T-helper 9 cell (primary cell): ENCODE measurements at regions not wholly inside any gene's neighbourhood (a gene's known extent, or its start where the extent isn't known, plus 50 kb on each side); places are given as distances from the start of the nearest gene placed in this dataset.

Experiments used
- DNase-seq: peaks from one replicate; pipeline ENCODE4 v3.0.0-alpha.2; 2020

DNA sequence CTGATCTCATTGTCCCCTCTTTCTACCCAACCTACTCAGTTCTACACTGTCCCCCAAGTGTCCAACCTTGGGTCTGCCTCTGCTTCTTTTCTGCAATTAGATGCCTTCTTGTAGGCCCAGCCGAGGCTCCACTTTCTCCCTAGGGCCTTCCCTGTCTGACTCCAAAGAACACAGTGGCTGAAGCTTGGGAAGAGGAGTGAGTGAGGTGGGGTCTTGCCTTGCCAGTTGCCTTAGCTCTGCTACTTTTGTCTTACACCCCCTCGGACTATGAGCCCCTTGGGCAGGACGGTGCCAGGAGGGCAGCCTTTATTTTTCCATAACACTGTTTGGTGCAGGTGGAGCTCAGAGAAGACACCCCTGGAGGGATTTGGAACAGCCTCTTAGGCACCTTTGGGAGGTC is 345.1 kb downstream of the CYP26B1 start:
- DNase-seq, result no peak

DNA sequence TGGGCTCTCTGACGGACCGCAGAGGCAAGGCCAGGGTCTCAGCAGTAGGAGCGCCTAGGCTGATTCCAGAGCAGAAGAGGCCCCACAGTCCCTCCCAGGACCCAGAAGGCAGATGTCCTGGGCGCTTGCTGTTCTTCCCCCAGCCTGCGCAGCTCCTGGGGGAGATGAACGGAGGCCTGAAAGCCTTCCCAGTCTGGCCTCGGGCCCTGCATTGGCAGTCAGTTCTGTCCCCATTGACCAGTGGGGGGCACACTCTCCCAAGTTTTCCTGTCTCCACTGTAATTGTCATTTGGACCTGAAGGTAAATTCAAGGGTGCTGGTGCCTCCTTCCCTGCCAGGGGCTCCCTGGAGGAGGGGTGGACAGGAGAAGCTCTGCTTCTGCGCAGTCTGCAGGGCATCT is 345.7 kb downstream of the CYP26B1 start:
- no peak for DNase-seq

DNA sequence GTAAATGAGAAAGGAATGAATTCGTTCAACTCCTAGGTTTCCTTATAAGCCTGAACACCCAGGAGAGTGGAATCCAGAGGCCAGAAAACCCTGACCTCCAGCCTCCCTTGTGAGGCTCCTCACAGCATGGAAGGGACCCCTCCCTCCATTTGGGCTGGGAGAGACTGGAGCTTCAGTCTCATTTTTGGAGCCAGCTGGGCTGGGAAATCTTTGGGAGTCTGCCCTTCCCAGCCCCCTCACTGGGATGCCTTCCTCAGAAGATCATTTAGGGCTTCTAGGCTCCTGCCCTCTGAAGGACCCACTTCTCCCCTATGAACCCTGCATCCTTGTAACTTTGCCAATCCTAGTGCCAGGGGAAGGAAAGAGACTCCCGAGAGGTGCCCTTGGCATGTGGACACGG is 346.1 kb downstream of the CYP26B1 start:
- no peak for DNase-seq

DNA sequence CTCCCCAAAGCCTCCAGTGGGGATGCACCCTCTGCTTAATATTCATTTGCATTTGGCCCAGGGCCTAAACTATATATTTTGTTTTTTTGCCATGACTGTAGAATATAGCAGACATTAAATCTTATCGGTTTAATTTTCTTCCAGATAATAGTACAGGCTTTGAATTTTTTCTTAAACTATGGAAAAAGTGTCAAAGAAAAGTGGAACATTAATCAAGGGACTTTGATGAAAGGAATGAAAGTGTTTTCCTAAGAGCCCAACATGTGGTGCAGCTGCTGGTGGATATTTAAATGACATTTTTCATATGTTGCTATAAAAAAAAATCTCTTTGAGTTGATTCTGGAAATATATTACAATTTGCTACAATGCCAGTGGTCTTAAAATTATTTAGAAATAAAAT is 346.8 kb downstream of the CYP26B1 start:
- no peak for DNase-seq

DNA sequence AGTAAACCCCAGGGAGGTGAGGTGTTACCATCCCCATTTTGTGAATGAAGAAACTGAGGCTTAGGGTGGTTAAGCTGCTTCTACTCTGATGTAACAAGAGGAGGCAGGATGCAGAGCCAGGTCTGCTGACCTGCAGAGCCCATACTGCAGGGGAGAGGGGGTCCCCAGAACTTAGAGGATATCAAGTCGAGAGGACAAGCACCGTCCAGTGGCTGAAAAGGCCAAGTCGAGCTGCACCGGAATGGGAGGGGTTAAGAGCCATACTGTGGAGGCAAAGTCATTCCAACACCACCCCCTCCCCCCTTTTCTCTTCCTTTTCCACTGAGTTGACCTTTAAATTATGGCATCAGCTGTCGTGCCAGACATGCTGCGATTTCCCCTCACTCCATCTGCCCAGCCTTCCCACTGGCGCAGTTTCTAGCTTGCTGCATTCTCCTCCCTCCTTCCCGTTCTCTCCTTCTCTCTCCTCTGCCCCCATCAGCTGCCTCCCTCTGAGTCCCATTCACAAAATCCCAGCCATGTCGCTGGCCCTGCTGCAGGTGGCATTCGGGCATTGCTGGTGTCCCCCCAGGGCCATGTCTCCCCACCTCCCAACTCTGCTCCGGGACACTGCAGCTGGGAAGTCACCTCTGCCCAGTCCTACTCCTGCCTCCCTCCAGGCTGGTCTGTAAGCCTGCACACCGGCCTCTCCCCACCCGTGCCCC is 346.9 kb downstream of the DYSF start:
- DNase-seq, result no peak

DNA sequence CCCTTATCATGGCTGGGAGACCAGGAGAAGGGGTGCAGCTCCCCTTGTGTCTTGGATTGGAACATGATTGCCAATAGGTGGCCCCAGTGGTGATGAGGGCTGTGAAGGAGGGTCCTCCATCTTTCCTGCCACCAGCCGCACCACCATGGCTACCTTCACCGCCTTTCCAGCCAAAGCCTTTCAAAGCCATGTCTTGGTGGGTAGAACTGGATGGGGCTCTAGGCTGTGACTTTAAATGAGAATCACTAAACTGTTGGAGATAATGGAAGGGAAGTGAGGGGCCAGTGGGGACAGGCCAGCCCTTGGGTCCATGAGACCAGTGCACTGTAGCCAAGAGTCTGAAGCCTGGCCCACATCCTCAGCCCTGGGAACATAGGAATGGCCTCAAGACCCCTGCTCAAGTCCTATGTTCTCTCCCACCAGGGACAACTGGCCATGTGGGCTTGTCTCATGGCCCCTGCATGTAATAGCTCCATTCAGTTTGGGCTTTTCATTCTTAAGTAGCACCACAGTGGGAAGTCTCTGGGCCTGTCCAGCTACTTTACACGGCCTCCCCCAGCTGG is 345.7 kb downstream of the DYSF start:
- no peak for DNase-seq

DNA sequence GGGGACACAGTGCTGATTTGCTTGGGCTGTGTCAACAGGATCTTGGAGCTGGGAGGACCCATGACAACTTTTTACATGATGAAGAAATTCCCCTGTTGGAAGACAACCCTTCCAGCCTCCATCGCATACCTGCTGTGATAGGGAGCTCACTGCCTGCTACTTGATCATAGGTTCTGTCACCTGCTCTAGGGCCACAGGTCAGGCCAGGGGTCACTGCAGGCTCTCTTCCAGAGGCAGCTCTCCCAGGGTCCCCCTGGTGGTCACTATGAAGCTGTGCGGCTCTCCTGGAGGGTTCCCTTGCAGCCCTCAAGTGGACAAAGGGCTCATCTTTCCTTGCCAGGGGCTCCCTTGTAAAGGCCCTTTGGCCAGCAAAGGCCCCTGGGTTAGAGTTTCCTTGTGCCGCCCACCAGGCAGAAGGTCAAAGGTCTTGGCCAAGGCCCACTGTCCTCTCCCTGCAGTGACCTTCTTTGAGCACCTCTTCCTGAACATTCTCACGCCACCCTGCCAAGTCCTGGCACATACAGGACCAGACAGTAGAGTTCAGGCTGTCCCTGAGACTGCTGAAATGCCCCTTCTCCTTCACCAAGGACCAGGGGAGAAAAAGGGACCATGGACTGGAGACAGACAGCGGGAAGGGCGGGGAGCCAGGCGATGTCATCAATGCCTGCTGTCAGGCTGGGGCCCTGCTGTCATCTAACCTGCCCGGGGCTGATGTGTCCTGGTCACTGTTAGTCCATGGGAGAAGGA is 345.1 kb downstream of the DYSF start:
- DNase-seq, result no peak

DNA sequence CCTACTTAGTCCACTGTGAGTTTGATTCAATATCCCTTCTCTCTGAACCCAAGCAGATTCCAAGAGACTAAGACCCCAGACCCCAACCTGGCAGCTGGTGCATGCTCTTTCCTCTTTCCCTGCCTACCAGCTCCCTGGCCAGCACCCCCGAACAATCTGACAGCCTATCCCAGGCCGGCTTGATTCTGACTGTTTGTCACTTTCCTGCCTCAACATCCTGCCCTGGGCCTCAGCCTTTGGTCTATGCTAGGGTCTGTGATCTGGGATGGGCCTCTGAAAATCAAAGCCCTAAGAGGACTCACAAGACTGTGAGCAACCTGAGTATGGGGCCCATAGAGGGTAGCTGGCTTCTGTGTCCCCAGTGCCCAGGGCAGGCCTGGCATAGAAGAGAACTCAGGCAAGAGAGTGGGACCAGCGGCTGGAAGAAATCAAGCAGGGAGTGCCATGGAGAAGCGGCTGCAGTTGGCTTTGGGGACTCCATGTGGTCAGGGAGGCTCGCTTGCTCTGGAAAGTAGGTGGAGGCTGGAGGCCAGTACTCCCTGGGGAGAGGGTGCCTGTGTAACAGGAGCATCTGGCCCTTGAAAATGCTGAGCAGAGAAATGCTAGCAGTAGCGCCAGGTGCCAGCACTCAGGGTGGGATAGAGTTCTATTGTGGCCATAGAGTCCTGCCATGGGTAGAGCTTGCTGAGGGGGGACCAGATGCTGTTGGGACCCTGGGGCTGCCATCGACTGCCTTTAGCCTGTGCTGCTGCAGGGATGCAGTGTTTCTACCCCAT is 343.9 kb downstream of the DYSF start:
- no peak for DNase-seq

DNA sequence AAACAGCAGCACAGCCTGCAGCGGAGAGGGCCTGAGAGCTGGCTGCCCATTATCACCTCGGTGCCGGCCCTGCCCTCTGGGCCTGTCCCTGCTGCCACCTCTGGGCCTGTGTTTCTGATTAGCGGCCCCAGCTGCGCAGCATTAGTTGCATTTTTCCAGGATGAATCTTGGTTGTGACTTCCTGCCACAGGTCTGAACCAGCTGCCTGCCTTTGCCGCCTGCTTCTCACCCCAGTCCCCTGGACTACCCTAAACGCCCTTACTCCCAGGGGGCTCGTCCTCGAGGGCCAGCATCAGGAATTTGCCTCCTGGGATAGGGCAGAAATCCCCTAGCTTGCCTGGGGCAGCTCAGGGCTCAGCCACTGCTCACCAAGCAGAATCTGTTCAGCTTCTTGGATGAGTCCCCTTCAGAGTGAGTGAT is 342.8 kb downstream of the DYSF start:
- DNase-seq, result no peak

DNA sequence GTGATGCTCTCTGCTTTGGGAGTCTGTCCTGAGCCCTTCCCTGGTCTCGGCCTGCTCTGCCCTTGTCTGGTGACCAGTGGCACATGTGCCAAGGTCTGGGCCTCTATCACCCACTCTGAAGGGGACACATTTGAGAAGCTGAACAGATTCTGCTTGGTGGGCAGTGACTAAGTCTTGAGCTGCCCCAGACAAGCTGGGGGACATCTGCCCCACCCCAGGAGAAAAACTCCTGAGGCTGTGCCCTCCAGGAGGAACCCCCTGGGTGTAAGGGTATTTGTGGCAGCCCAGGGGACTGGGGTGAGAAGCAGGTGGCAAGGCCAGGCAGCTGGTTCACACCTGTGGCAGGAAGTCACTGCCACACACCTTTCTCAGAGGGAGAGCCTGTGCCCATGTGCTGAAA is 342.1 kb downstream of the DYSF start:
- no peak for DNase-seq

DNA sequence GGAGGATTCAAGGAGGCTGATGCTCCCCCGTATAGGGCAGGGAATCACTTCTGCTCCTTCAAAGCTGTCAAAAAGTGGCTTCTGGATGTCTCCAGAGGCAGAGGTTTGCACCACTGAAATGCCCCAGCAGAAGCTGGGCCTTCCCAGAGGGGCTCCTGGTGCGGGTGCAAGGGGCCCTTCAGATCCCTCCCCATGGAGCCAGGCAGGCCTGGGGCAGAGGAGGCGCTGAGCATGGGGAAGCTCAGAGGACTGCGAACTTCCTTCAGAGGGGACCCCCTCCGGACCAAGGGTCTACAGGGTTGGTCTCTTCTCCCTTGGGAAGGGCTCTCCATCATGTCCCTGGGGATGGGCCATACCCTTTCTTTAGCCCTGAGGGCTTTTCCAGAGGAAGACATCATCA is 341.2 kb downstream of the DYSF start:
- no peak for DNase-seq

DNA sequence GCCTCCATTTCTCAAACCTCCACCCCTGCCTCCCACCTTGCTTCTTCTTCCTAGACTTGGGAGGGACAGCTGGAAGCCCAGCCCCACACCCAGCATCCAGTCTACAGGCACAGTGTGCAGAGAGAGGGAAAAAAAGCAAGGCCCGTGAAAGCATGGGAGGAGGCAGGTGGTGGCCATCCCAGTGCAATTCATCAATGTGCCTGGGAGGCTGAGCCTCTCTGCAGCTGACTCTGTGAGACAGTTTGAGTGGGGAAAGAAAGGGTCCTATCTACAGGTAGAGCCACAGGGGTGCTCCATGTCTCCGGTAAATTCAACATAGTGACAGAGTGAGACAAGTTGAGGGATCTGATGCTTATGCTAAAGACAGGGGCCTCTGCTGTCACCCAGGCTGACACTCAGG is 340.6 kb downstream of the DYSF start:
- no peak for DNase-seq

DNA sequence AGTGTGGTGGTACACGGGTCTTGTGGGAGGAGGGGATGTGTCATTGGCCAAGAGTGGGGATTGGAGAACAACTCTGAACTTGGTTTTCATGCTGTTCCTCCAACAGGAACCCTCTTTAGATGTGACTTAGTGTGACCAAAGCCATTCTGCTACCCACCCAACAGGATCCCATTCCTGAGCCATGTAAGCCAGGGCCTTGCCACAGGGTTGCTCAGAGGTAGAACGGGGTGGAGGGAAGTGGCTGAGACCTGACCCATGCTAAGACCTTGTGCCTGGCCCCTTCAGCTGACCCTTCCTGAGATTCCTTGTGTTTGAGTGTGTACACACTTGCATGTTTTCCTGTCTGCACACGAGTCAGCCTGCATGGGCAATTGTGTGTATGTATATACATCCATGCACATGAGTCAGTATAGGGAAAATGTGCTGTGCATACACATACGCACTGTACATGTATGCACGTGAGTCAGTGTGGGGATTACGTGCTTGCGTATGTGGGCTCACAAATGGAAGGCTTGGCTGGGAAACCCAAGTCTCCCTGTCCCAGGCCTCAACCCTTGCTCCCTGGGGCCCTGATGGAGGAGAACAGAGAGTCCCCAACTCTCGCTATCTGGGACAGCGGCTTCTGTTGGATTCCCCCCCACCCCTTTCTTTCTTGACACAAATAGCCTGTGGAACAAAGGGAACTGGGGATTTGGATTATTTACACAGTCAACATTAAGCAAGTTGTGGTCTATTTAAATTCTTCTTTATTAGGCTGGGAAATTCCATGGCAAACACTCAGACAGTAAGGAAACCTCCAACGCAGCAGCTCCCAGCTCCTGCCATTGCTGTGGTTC is 339.8 kb downstream of the DYSF start:
- no peak for DNase-seq

DNA sequence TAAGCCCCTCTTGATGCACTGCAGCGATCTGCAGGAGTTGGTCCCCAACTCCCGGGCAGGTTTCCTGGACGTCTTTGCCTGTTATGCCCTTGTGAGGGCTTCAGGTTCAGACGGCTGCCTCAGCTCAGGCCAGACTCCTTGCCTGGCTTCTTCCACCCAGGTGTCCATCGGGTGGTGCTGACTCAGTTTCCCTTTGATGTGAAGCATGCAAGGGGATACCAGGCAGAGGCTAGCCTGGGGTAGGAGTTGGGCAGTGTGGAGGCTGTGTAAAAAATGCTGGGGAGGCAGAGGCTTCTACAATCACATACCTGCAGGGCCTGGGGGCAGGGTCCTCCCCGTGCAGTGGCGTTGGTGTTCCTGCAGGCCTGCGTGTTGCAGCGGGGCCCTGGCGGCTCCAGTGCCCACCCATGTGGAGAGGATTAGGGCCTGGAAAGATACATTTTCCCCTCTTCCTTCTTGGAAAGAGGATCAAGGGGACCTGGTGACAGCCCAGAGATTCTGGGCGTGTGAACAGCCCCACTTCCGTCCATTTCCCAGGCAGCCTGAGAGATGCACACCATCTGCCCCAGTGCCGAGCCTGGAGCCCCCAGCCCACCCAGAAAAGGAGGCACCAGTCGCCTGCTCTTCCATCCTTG is 338.3 kb downstream of the DYSF start:
- no peak for DNase-seq

DNA sequence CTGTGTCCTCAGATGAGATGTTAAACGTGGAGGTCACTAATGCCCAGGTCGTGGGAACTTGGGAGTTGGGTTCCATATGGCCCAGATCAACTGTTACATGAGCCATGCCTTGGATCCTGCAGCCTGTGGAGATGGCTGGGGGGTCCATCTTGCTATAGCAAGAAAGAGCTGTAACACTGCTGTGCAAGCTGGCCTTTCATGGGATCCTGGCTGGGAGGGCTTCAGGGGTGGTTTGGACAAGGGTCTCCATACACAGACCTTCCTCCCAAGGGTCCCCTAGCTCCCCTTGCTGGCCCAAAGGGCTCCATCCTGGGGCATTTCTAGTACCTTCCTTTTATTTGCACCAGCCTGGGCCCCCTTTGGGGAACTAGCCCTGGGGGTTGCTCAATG is 337.7 kb downstream of the DYSF start:
- no peak for DNase-seq

DNA sequence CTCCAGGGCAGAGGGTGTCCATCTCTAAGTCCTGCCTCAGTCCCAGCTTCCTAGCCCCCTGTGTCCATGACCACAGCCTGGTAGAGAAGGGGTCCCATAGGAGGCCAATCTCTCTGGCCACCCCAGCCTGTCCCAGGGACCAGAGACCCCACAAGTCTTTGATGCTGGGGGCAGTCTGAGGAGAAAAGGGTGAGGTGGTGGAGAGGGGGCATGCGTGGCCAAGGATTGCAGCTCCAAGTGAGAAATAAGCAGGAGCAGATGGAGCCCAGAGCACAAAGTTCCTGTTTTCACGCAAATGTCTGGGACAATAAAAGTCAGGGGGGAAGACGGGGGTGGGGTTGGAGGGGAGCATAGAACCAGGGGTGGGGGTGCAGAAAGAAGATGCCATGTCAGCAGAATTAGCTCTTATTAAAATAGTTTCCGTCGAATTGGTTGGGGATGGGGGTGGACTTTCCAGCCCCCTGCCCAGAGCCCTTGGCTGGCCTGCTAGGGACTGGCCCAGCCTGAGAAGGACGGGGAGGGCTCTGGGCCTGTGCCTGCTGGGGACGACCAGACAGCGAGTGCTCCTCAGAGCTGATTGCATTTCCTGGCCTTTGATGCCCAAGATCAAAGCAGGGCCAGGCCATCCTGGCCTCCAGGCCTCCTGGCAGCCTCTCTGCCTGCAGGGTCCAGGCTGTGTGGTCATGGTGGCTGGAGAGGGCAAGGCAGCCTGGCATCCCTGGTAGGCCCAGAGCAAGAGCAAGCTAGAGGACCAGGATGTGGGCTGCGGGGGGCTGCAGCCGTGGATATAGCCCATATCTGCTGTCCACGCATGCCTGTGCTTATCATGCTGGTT is 337.1 kb downstream of the DYSF start:
- no peak for DNase-seq

DNA sequence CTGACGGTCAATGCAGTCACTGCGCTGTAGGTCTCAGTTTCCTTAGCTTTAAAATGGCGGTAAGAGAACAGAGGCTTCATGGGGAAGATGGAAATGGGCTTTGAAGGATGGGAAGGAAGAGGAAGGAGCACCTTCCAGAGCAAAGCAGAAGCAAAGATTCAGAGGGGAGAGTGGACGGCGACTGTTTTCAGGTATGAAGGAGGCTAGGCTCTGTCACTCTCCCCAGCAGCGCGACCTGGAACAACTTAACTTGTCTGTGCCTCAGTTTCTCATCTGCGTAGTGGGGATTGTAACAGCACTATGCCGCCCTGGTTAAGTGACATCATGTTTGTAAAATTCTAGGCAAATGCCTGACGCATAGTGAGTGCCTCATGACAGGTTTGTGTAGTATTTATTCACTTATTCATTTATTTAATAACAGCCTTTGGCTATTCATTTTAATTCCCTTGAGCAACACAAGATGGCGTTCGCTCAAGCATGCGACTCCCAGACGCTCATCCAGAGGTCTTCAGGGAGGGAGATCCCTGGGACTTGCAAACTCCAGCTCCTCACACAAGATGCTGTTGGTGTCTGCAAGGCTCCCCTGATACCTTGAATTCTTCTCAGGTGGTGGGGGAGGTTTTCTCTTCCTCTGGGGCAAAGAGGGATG is 336.3 kb downstream of the DYSF start:
- no peak for DNase-seq

DNA sequence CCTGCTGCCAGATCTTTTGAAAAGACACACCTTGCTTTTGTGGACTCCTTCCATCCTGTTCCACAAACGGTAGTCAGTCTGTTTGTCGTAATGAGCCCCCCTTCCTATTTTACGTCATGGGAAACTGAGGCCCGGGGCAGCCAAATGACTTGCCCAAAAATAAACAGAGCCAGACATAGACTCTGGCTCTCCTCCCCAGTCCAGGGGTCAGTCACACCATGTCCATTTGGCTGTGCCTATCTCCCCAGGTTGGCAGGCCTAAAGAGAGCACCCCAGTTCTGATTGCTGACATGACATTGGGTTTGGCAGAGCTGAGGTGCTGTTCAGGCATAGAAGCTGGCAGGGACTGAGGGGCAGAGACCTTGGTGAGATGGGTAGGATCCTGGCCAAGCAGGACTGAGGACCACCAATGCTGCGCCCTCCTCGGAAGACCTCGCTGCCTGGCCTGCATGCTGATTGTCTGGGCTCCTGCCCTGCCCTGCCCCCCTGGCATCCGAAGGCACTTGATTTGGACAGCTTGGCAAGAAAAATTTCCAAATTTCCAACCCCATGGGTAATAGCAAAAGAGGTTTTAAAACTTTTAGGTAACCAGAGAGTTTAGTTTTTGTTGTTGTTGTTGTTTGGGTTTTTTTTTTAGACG is 335.4 kb downstream of the DYSF start:
- DNase-seq, result no peak

DNA sequence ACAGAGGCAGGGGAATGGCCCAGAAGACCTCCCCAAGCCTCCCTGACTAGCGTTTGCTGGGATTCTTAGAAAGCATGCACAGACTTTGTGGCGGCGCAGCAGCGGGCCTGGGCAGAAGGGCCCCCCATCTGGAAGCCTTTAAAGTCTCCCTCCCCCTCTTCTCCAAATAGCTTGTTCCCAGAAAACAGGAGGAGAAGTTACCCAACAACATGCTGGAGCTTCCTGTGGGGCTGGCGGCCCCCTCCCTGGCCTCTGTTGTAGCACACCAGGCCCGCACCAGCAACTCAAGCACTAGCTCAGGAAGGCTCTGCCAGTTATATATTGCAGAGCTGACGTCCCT is 334.8 kb downstream of the DYSF start:
- DNase-seq, result no peak

DNA sequence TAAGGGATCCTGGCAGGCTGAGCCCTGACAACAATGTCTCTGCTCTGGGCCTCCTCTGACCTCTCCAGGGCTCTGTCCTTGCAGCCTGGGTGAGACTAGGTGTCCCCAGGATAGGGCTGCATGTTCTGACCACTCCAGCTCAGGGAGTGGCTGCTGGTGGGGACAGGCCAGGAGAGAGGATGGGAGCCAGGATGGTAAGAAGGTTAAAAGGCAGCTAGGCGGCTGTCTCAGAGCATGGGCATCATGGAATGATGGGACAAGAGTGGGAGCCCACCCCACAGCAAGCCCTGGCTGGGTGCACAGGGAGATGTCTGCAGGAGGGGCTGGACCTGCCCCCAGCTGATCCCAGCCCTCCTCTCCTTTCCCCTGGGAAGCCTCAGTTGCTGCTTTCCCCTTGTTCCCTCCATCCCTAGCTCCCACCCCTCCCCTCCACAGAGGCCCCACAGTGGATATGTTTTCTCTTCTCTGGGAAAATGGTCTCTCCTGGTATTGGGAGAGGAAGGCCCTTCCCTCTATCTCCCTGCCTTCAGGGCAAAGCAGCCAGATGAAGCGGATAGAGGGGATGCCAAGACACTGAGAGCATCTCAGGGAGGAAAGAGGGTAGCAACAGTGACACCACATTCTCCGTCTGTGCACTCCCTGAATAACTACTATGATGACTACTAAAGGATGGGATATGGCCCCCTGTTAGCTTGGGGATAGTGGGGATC is 334.3 kb downstream of the DYSF start:
- no peak for DNase-seq
